ENCODE measurements at regions not wholly inside any gene's neighbourhood (a gene's known extent, or its start where the extent isn't known, plus 50 kb on each side); places are given as distances from the start of the nearest gene placed in this dataset.

GRCh38 chr3:127458696-127459604, 131.6 kb downstream of the TPRA1 start:
- DNase-seq (ENCODE audit: low spot score): no peak

- no peak for DNase-seq (ENCODE audit: low spot score)
These were observed 132.9 kb downstream of the TPRA1 start for GRCh38 chr3:127457546-127458145.

- peak; percentile 78 for DNase-seq (ENCODE audit: low spot score)
These were observed 133.4 kb downstream of the TPRA1 start for GRCh38 chr3:127457094-127457475.

GRCh38 chr3:127456471-127457093, 134.0 kb downstream of the TPRA1 start:
- peak; percentile 66 for DNase-seq (ENCODE audit: low spot score)

GRCh38 chr3:127455541-127456450, 134.7 kb downstream of the TPRA1 start:
- peak; percentile 94 for DNase-seq (ENCODE audit: low spot score)

GRCh38 chr3:127454968-127455367, 135.6 kb downstream of the TPRA1 start:
- DNase-seq (ENCODE audit: low spot score): no peak

GRCh38 chr3:127454051-127454450, 136.5 kb downstream of the TPRA1 start:
- DNase-seq (ENCODE audit: low spot score): no peak

- DNase-seq (ENCODE audit: low spot score): no peak
These were observed 138.2 kb downstream of the TPRA1 start for GRCh38 chr3:127452321-127452821.

GRCh38 chr3:127451321-127451720, 139.2 kb downstream of the TPRA1 start:
- no peak for DNase-seq (ENCODE audit: low spot score)

GRCh38 chr3:127450331-127450730, 140.2 kb downstream of the TPRA1 start:
- no peak for DNase-seq (ENCODE audit: low spot score)

GRCh38 chr3:127449486-127450212, 140.9 kb downstream of the TPRA1 start:
- DNase-seq (ENCODE audit: low spot score): no peak

GRCh38 chr3:127448671-127449070, 141.9 kb downstream of the TPRA1 start:
- no peak for DNase-seq (ENCODE audit: low spot score)

- no peak for DNase-seq (ENCODE audit: low spot score)
These were observed 142.4 kb downstream of the TPRA1 start for GRCh38 chr3:127448161-127448561.

GRCh38 chr3:127446756-127447155, 143.8 kb downstream of the TPRA1 start:
- DNase-seq (ENCODE audit: low spot score): no peak

GRCh38 chr3:127445581-127446343, 144.8 kb downstream of the TPRA1 start:
- DNase-seq (ENCODE audit: low spot score): no peak

GRCh38 chr3:127444761-127445160, 145.8 kb downstream of the TPRA1 start:
- DNase-seq (ENCODE audit: low spot score): no peak

GRCh38 chr3:127443581-127444375, 146.8 kb downstream of the TPRA1 start:
- no peak for DNase-seq (ENCODE audit: low spot score)

- no peak for DNase-seq (ENCODE audit: low spot score)
These were observed 148.0 kb downstream of the TPRA1 start for GRCh38 chr3:127442506-127442905.

GRCh38 chr3:127441764-127442163, 148.8 kb downstream of the TPRA1 start:
- DNase-seq (ENCODE audit: low spot score): no peak

All from AG20443 (cell line).